Stimulated activated naive CD8-positive, alpha-beta T cell treated with anti-CD3 and anti-CD28 coated beads, Interleukin-15, Interleukin-2, amounts not matched to agents 100 ng/mL and 50 ng/mL, for 24 hours (primary cell): ENCODE measurements at regions not wholly inside any gene's neighbourhood (a gene's known extent, or its start where the extent isn't known, plus 50 kb on each side); places are given as distances from the start of the nearest gene placed in this dataset.

Experiments used
- H3K27ac Mint-ChIP-seq: one replicate; pipeline ENCODE4 v1.8.0; 2021; ENCODE audit warnings: mild to moderate bottlenecking, mixed read lengths
- H3K27me3 Mint-ChIP-seq: one replicate; pipeline ENCODE4 v1.8.0; 2021; ENCODE audit warnings: mixed read lengths
- H3K36me3 Mint-ChIP-seq: one replicate; pipeline ENCODE4 v1.8.0; 2021; ENCODE audit warnings: low read depth, mixed read lengths
- H3K4me1 Mint-ChIP-seq: one replicate; pipeline ENCODE4 v1.8.0; 2021; ENCODE audit warnings: low read depth, mixed read lengths
- H3K4me3 Mint-ChIP-seq: one replicate; pipeline ENCODE4 v1.8.0; 2021; ENCODE audit warnings: mild to moderate bottlenecking, mixed read lengths
- H3K9me3 Mint-ChIP-seq: one replicate; pipeline ENCODE4 v1.8.0; 2021; ENCODE audit warnings: mixed read lengths

GRCh38 chr12:107144441-107144840, 51.1 kb upstream of the CRY1 start:
- no peaks in the 10 kb centered on the region for H3K36me3 Mint-ChIP-seq
- no peak overlapping the region for H3K27ac Mint-ChIP-seq
- no peaks in the 10 kb centered on the region for H3K9me3 Mint-ChIP-seq
- no peaks in the 10 kb centered on the region for H3K4me1 Mint-ChIP-seq
- H3K27me3 Mint-ChIP-seq: no peaks in the 10 kb centered on the region
- H3K4me3 Mint-ChIP-seq: no peak overlapping the region

- H3K27ac Mint-ChIP-seq: no peak overlapping the region
- no peaks in the 10 kb centered on the region for H3K36me3 Mint-ChIP-seq
- no peaks in the 10 kb centered on the region for H3K4me1 Mint-ChIP-seq
- no peak overlapping the region for H3K4me3 Mint-ChIP-seq
- no peaks in the 10 kb centered on the region for H3K9me3 Mint-ChIP-seq
- no peaks in the 10 kb centered on the region for H3K27me3 Mint-ChIP-seq
Measured at GRCh38 chr12:107144990-107145389, 51.6 kb upstream of the CRY1 start.

- H3K4me3 Mint-ChIP-seq: no peak overlapping the region
- H3K27me3 Mint-ChIP-seq: no peaks in the 10 kb centered on the region
- H3K9me3 Mint-ChIP-seq: no peaks in the 10 kb centered on the region
- H3K4me1 Mint-ChIP-seq: no peaks in the 10 kb centered on the region
- no peak overlapping the region for H3K27ac Mint-ChIP-seq
- H3K36me3 Mint-ChIP-seq: no peaks in the 10 kb centered on the region
Measured at GRCh38 chr12:107145397-107145796, 52.0 kb upstream of the CRY1 start.

GRCh38 chr12:107148107-107148506, 54.8 kb upstream of the CRY1 start:
- H3K27ac Mint-ChIP-seq: no peak overlapping the region
- no peaks in the 10 kb centered on the region for H3K9me3 Mint-ChIP-seq
- H3K4me1 Mint-ChIP-seq: no peaks in the 10 kb centered on the region
- no peaks in the 10 kb centered on the region for H3K27me3 Mint-ChIP-seq
- H3K36me3 Mint-ChIP-seq: no peaks in the 10 kb centered on the region
- H3K4me3 Mint-ChIP-seq: no peak overlapping the region

- Mint-ChIP-seq H3K27me3 (peaks cover 10% of the 10 kb centered on the region), H3K27ac (no peak overlapping the region), H3K4me3 (no peak overlapping the region), H3K9me3 (peaks cover 5% of the 10 kb centered on the region), H3K4me1 (no peaks in the 10 kb centered on the region), H3K36me3 (no peaks in the 10 kb centered on the region)
Measured at GRCh38 chr12:107152315-107152714, 59.0 kb upstream of the CRY1 start.

- Mint-ChIP-seq H3K27me3 (peaks cover 46% of the 10 kb centered on the region), H3K27ac (no peak overlapping the region), H3K9me3 (no peaks in the 10 kb centered on the region), H3K4me3 (no peak overlapping the region), H3K4me1 (no peaks in the 10 kb centered on the region), H3K36me3 (no peaks in the 10 kb centered on the region)
Measured at GRCh38 chr12:107159384-107159900, 66.1 kb upstream of the CRY1 start.

- Mint-ChIP-seq H3K4me1 (no peaks in the 10 kb centered on the region), H3K27me3 (peaks cover 29% of the 10 kb centered on the region), H3K4me3 (no peak overlapping the region), H3K27ac (no peak overlapping the region), H3K36me3 (no peaks in the 10 kb centered on the region), H3K9me3 (no peaks in the 10 kb centered on the region)
Measured at GRCh38 chr12:107163413-107163812, 70.1 kb upstream of the CRY1 start.

GRCh38 chr12:107164392-107164791, 71.0 kb upstream of the CRY1 start:
- Mint-ChIP-seq H3K36me3 (no peaks in the 10 kb centered on the region), H3K4me1 (no peaks in the 10 kb centered on the region), H3K27ac (no peak overlapping the region), H3K27me3 (peaks cover 28% of the 10 kb centered on the region), H3K9me3 (no peaks in the 10 kb centered on the region), H3K4me3 (no peak overlapping the region)

GRCh38 chr12:107165581-107165980, 72.2 kb upstream of the CRY1 start:
- no peak overlapping the region for H3K27ac Mint-ChIP-seq
- no peaks in the 10 kb centered on the region for H3K9me3 Mint-ChIP-seq
- H3K36me3 Mint-ChIP-seq: no peaks in the 10 kb centered on the region
- H3K4me1 Mint-ChIP-seq: no peaks in the 10 kb centered on the region
- H3K27me3 Mint-ChIP-seq: peaks cover 22% of the 10 kb centered on the region
- no peak overlapping the region for H3K4me3 Mint-ChIP-seq

GRCh38 chr12:107167756-107168155, 74.4 kb upstream of the CRY1 start:
- Mint-ChIP-seq H3K27ac (no peak overlapping the region), H3K4me1 (no peaks in the 10 kb centered on the region), H3K27me3 (peaks cover 9% of the 10 kb centered on the region), H3K36me3 (no peaks in the 10 kb centered on the region), H3K4me3 (no peak overlapping the region), H3K9me3 (no peaks in the 10 kb centered on the region)

- Mint-ChIP-seq H3K27ac (no peak overlapping the region), H3K27me3 (peaks cover 9% of the 10 kb centered on the region), H3K36me3 (no peaks in the 10 kb centered on the region), H3K4me3 (no peak overlapping the region), H3K4me1 (no peaks in the 10 kb centered on the region), H3K9me3 (no peaks in the 10 kb centered on the region)
Measured at GRCh38 chr12:107169200-107169599, 75.9 kb upstream of the CRY1 start.

- Mint-ChIP-seq H3K27ac (no peak overlapping the region), H3K4me1 (peaks cover 18% of the 10 kb centered on the region), H3K27me3 (no peaks in the 10 kb centered on the region), H3K4me3 (no peak overlapping the region), H3K9me3 (no peaks in the 10 kb centered on the region), H3K36me3 (no peaks in the 10 kb centered on the region)
Measured at GRCh38 chr12:107178776-107179175, 85.4 kb upstream of the CRY1 start.

- no peaks in the 10 kb centered on the region for H3K36me3 Mint-ChIP-seq
- peaks cover 18% of the 10 kb centered on the region for H3K4me1 Mint-ChIP-seq
- H3K27me3 Mint-ChIP-seq: peaks cover 2% of the 10 kb centered on the region
- H3K9me3 Mint-ChIP-seq: no peaks in the 10 kb centered on the region
- no peak overlapping the region for H3K4me3 Mint-ChIP-seq
- peak overlapping the region; percentile 54 for H3K27ac Mint-ChIP-seq
Measured at GRCh38 chr12:107179871-107180270, 86.5 kb upstream of the CRY1 start.

GRCh38 chr12:107180272-107180671, 86.9 kb upstream of the CRY1 start:
- H3K27ac Mint-ChIP-seq: no peak overlapping the region
- H3K9me3 Mint-ChIP-seq: no peaks in the 10 kb centered on the region

GRCh38 chr12:107184359-107184930, 91.1 kb upstream of the CRY1 start:
- no peaks in the 10 kb centered on the region for H3K36me3 Mint-ChIP-seq
- H3K27ac Mint-ChIP-seq: no peak overlapping the region
- H3K4me1 Mint-ChIP-seq: peaks cover 7% of the 10 kb centered on the region

More at GRCh38 chr12:107180272-107180671, 86.9 kb upstream of the CRY1 start:
- H3K4me1 Mint-ChIP-seq: peaks cover 18% of the 10 kb centered on the region
- peaks cover 6% of the 10 kb centered on the region for H3K27me3 Mint-ChIP-seq
- no peak overlapping the region for H3K4me3 Mint-ChIP-seq
- H3K36me3 Mint-ChIP-seq: no peaks in the 10 kb centered on the region

GRCh38 chr12:107196681-107197080, 103.3 kb upstream of the CRY1 start:
- Mint-ChIP-seq H3K4me3 (no peak overlapping the region), H3K4me1 (no peaks in the 10 kb centered on the region), H3K27ac (no peak overlapping the region), H3K36me3 (no peaks in the 10 kb centered on the region), H3K9me3 (no peaks in the 10 kb centered on the region), H3K27me3 (peaks cover 12% of the 10 kb centered on the region)

More at GRCh38 chr12:107184359-107184930, 91.1 kb upstream of the CRY1 start:
- Mint-ChIP-seq H3K9me3 (peaks cover 6% of the 10 kb centered on the region), H3K27me3 (peaks cover 22% of the 10 kb centered on the region), H3K4me3 (no peak overlapping the region)
